GM12875 (cell line): ENCODE measurements at regions not wholly inside any gene's neighbourhood (a gene's known extent, or its start where the extent isn't known, plus 50 kb on each side); places are given as distances from the start of the nearest gene placed in this dataset.

Experiments
- H3K4me3 ChIP-seq: one replicate; pipeline ENCODE4 v1.5.1; 2011; ENCODE audit warnings: low read depth, low read length, control low read depth
- CTCF ChIP-seq: IDR thresholded peaks from 2 replicates; pipeline ENCODE4 v1.5.1; 2011; ENCODE audit warnings: low read depth, mild to moderate bottlenecking, control low read depth, inconsistent platforms, low read length, moderate library complexity, borderline replicate concordance; ENCODE audit not compliant: insufficient read depth

- H3K4me3 ChIP-seq = no peak overlapping the region
- no peak for TF ChIP-seq CTCF
Measured at GRCh38 chr5:35333366-35333765, 103.1 kb upstream of the PRLR start.

GRCh38 chr5:35331956-35332950 lies 102.0 kb upstream of the PRLR start:
- no peak for TF ChIP-seq CTCF
- no peak overlapping the region for H3K4me3 ChIP-seq

GRCh38 chr5:35325836-35326235 lies 95.5 kb upstream of the PRLR start:
- no peak overlapping the region for H3K4me3 ChIP-seq
- no peak for TF ChIP-seq CTCF

- H3K4me3 ChIP-seq = no peak overlapping the region
- no peak for TF ChIP-seq CTCF
Measured at GRCh38 chr5:35324679-35325078, 94.4 kb upstream of the PRLR start.

GRCh38 chr5:35324201-35324600 lies 93.9 kb upstream of the PRLR start:
- no peak for TF ChIP-seq CTCF
- no peak overlapping the region for H3K4me3 ChIP-seq

GRCh38 chr5:35320029-35320428 lies 89.7 kb upstream of the PRLR start:
- no peak for TF ChIP-seq CTCF

More at GRCh38 chr5:35320029-35320428, 89.7 kb upstream of the PRLR start:
- H3K4me3 ChIP-seq = no peak overlapping the region
